PC-9 (cell line): ENCODE measurements at regions not wholly inside any gene's neighbourhood (a gene's known extent, or its start where the extent isn't known, plus 50 kb on each side); places are given as distances from the start of the nearest gene placed in this dataset.

ENCODE experiments used
- CTCF ChIP-seq: fragments of 200-600 bp; sonication (generic); conservative IDR thresholded peaks from 2 replicates; pipeline ENCODE4 v1.6.1; 2017; ENCODE audit warnings: mixed run types, antibody characterized with exemption, mild to moderate bottlenecking, moderate library complexity
- EZH2 ChIP-seq: fragments of 200-600 bp; sonication (generic); IDR thresholded peaks from 2 replicates; pipeline ENCODE4 v1.8.0; 2017; ENCODE audit warnings: antibody characterized with exemption, low read depth

GRCh38 chr3:1852950-1853349 is 245.7 kb upstream of the CNTN4 start:
- TF ChIP-seq CTCF (no peak), EZH2 (no peak)
